H1 (cell line): ENCODE measurements at regions not wholly inside any gene's neighbourhood (a gene's known extent, or its start where the extent isn't known, plus 50 kb on each side); places are given as distances from the start of the nearest gene placed in this dataset.

Experiments used
- CTCF ChIA-PET: fragments of 300-600 bp; sonication (Branson Sonifier 250); formaldehyde crosslinking; loops from one replicate; lab custom pipeline; 2021; ENCODE audit not compliant: partially characterized antibody; lab: Charles Lee
- POLR2A ChIA-PET: fragments of 300-600 bp; sonication (Branson Sonifier 250); formaldehyde crosslinking; loops from one replicate; lab custom pipeline; 2021; ENCODE audit warnings: inconsistent platforms; ENCODE audit not compliant: partially characterized antibody; lab: Charles Lee
- DNase-seq, 2 experiments: peaks; one replicate each; pipeline versions ENCODE4 v3.0.0 to v3.0.0-alpha.2; 2010 to 2022; ENCODE audit warnings: low spot score in 2 of 2, low read depth in 1 of 2, mixed read lengths in 1 of 2
- FAIRE-seq: peaks from 2 replicates; lab custom pipeline; 2011; peaks lifted over from hg19 to GRCh38; lab: Jason Lieb, UNC
- H2AFZ ChIP-seq: 2 replicates; pipeline ENCODE4 v1.8.1; 2012; ENCODE audit warnings: low read length, inconsistent platforms
- H2AK5ac ChIP-seq: 2 replicates; pipeline ENCODE4 v1.6.1; 2013; ENCODE audit warnings: low read depth, low read length
- H2BK120ac ChIP-seq: replicated peaks from 2 replicates; pipeline ENCODE3; 2013; ENCODE audit warnings: low read depth, low read length, inconsistent platforms
- H2BK12ac ChIP-seq: 2 replicates; pipeline ENCODE4 v1.6.1; 2013; ENCODE audit warnings: low read depth, low read length
- H2BK15ac ChIP-seq: 2 replicates; pipeline ENCODE4 v1.6.1; 2013; ENCODE audit warnings: low read length
- H2BK20ac ChIP-seq: 2 replicates; pipeline ENCODE4 v1.6.1; 2013; ENCODE audit warnings: low read length
- H2BK5ac ChIP-seq: 2 replicates; pipeline ENCODE4 v1.6.1; 2013; ENCODE audit warnings: low read depth, low read length
- H3K14ac ChIP-seq: 2 replicates; pipeline ENCODE4 v1.6.1; 2013; ENCODE audit warnings: inconsistent platforms; ENCODE audit not compliant: insufficient read length
- H3K18ac ChIP-seq: 2 replicates; pipeline ENCODE4 v1.6.1; 2013; ENCODE audit warnings: low read length; ENCODE audit errors: extremely low read depth
- H3K23ac ChIP-seq: 2 replicates; pipeline ENCODE4 v1.6.1; 2013; ENCODE audit warnings: inconsistent platforms; ENCODE audit not compliant: insufficient read length
- H3K23me2 ChIP-seq: 2 replicates; pipeline ENCODE4 v1.6.1; 2013; ENCODE audit warnings: low read depth, low read length
- H3K27ac ChIP-seq: 2 replicates; pipeline ENCODE4 v1.6.1; 2011; ENCODE audit warnings: low read depth, low read length, inconsistent platforms
- H3K27me3 ChIP-seq, 4 experiments: replicated peaks in 1 of 4; 1 replicate in 1 of 4; 2 replicates in 3 of 4; pipeline versions ENCODE4 v1.6.1 to v1.8.1; 2011 to 2013; ENCODE audit warnings: low read length in 3 of 4, mild to moderate bottlenecking in 3 of 4, inconsistent platforms in 2 of 4, mixed read lengths in 2 of 4, moderate library complexity in 1 of 4; ENCODE audit not compliant: control insufficient read depth in 3 of 4, insufficient read depth in 3 of 4; ENCODE audit errors: extremely low read depth in 1 of 4
- H3K36me3 ChIP-seq, 4 experiments: 2 replicates each; pipeline versions ENCODE4 v1.6.1 to v1.8.1; 2011 to 2013; ENCODE audit warnings: mild to moderate bottlenecking in 4 of 4, low read length in 3 of 4, moderate library complexity in 2 of 4, control low read depth in 1 of 4, inconsistent platforms in 1 of 4; ENCODE audit not compliant: insufficient read depth in 4 of 4, control insufficient read depth in 2 of 4
- H3K4ac ChIP-seq: replicated peaks from 2 replicates; pipeline ENCODE3; 2013; ENCODE audit warnings: low read length, low read depth, mixed read lengths, inconsistent platforms; ENCODE audit not compliant: insufficient read length
- H3K4me1 ChIP-seq, 4 experiments: replicated peaks in 1 of 4; 1 replicate in 1 of 4; 2 replicates in 3 of 4; pipeline versions ENCODE4 v1.6.1 to v1.8.1; 2011 to 2013; ENCODE audit warnings: low read length in 3 of 4, inconsistent platforms in 2 of 4, mixed read lengths in 1 of 4; ENCODE audit not compliant: insufficient read depth in 4 of 4, control insufficient read depth in 3 of 4
- H3K4me2 ChIP-seq, 2 experiments: 2 replicates each; pipeline versions ENCODE4 v1.6.1 to v1.8.1; 2011 to 2013; ENCODE audit warnings: low read depth in 2 of 2, low read length in 2 of 2, control low read depth in 1 of 2, inconsistent platforms in 1 of 2, mild to moderate bottlenecking in 1 of 2; ENCODE audit not compliant: insufficient read depth in 1 of 2
- H3K4me3 ChIP-seq, 4 experiments: fragments of 200-600, 300-600 bp in 1 of 4; sonication (generic), shearing (Covaris generic), sonication (Bioruptor Twin) in 1 of 4; 2 replicates each; pipeline versions ENCODE4 v1.5.1 to v1.8.1; 2011 to 2016; ENCODE audit warnings: low read length in 4 of 4, low read depth in 3 of 4, control low read depth in 2 of 4, inconsistent platforms in 2 of 4, mild to moderate bottlenecking in 2 of 4, mixed read lengths in 1 of 4, moderate library complexity in 1 of 4; ENCODE audit not compliant: insufficient read depth in 2 of 4; ENCODE audit errors: extremely low read depth in 1 of 4
- H3K56ac ChIP-seq: replicated peaks from 2 replicates; pipeline ENCODE3; 2013; ENCODE audit warnings: low read depth, mild to moderate bottlenecking, mixed read lengths, low read length, inconsistent platforms; ENCODE audit not compliant: insufficient read length
- H3K79me1 ChIP-seq: 2 replicates; pipeline ENCODE4 v1.6.1; 2013; ENCODE audit warnings: low read depth, low read length, control low read depth
- H3K79me2 ChIP-seq, 2 experiments: 2 replicates each; pipeline versions ENCODE4 v1.6.1 to v1.8.1; 2012 to 2013; ENCODE audit warnings: low read length in 2 of 2, mild to moderate bottlenecking in 2 of 2, inconsistent platforms in 1 of 2; ENCODE audit not compliant: insufficient read depth in 2 of 2, control insufficient read depth in 1 of 2
- H3K9ac ChIP-seq, 4 experiments: replicated peaks in 1 of 4; 1 replicate in 1 of 4; 2 replicates in 3 of 4; pipeline versions ENCODE4 v1.6.1 to v1.8.1; 2011 to 2013; ENCODE audit warnings: low read depth in 3 of 4, low read length in 3 of 4, control low read depth in 2 of 4, mild to moderate bottlenecking in 2 of 4, moderate library complexity in 2 of 4, inconsistent platforms in 1 of 4; ENCODE audit errors: extremely low read depth in 1 of 4
- H3K9me3 ChIP-seq, 2 experiments: 2 replicates each; pipeline versions ENCODE4 v1.6.1 to v1.8.1; 2012 to 2013; ENCODE audit warnings: mild to moderate bottlenecking in 2 of 2, moderate library complexity in 2 of 2, control low read depth in 1 of 2, inconsistent platforms in 1 of 2, low read depth in 1 of 2, low read length in 1 of 2, mixed read lengths in 1 of 2; ENCODE audit not compliant: insufficient read depth in 2 of 2
- H4K20me1 ChIP-seq, 2 experiments: replicated peaks in 1 of 2; 2 replicates each; pipeline versions ENCODE3 to v1.8.1; 2011 to 2013; ENCODE audit warnings: inconsistent platforms in 2 of 2, low read length in 2 of 2, mild to moderate bottlenecking in 1 of 2; ENCODE audit not compliant: insufficient read depth in 2 of 2, control insufficient read depth in 1 of 2
- H4K5ac ChIP-seq: 2 replicates; pipeline ENCODE4 v1.6.1; 2013; ENCODE audit warnings: low read length, low read depth, mixed read lengths, inconsistent platforms; ENCODE audit not compliant: insufficient read length
- H4K8ac ChIP-seq: 2 replicates; pipeline ENCODE4 v1.8.0; 2013; ENCODE audit warnings: mild to moderate bottlenecking, moderate library complexity, low read length, inconsistent platforms; ENCODE audit not compliant: insufficient read depth; ENCODE audit errors: extremely low read depth
- H4K91ac ChIP-seq: replicated peaks from 2 replicates; pipeline ENCODE3; 2013; ENCODE audit warnings: low read length, mixed read lengths, inconsistent platforms; ENCODE audit not compliant: insufficient read length
- CBX8 ChIP-seq: fragments of 300-800, 300-1000 bp; sonication (generic); IDR thresholded peaks from 2 replicates; pipeline ENCODE4 v1.7.1; 2016; ENCODE audit warnings: low read depth, low read length, borderline replicate concordance
- CHD2 ChIP-seq: IDR thresholded peaks from 2 replicates; pipeline ENCODE4 v1.6.1; 2012; ENCODE audit warnings: low read length, improper control_type of control experiment
- EP300 ChIP-seq, 2 experiments: IDR thresholded peaks; 1 replicate in 1 of 2; 2 replicates in 1 of 2; pipeline ENCODE4 v1.6.1; 2011 to 2012; ENCODE audit warnings: low read depth in 2 of 2, low read length in 2 of 2, mild to moderate bottlenecking in 2 of 2, borderline replicate concordance in 1 of 2, inconsistent platforms in 1 of 2, moderate library complexity in 1 of 2
- FOSL1 ChIP-seq: IDR thresholded peaks from 2 replicates; pipeline ENCODE4 v1.6.1; 2011; ENCODE audit warnings: mild to moderate bottlenecking, low read depth, low read length, moderate library complexity; ENCODE audit not compliant: insufficient read depth
- GABPA ChIP-seq: IDR thresholded peaks from 2 replicates; pipeline ENCODE4 v1.6.1; 2011; ENCODE audit warnings: mild to moderate bottlenecking, low read length, moderate library complexity, borderline replicate concordance; ENCODE audit not compliant: insufficient read depth
- GTF2F1 ChIP-seq: IDR thresholded peaks from 2 replicates; pipeline ENCODE4 v1.6.1; 2012; ENCODE audit warnings: low read depth, low read length, improper control_type of control experiment, borderline replicate concordance
- KDM4A ChIP-seq: IDR thresholded peaks from one replicate; pipeline ENCODE4 v1.7.1; 2012; ENCODE audit warnings: low read depth, mild to moderate bottlenecking, moderate library complexity, low read length, inconsistent platforms; ENCODE audit not compliant: severe bottlenecking
- POLR2A ChIP-seq, 2 experiments: IDR thresholded peaks; 1 replicate in 1 of 2; 2 replicates in 1 of 2; pipeline ENCODE4 v1.6.1; 2011; ENCODE audit warnings: low read depth in 2 of 2, low read length in 2 of 2, mild to moderate bottlenecking in 2 of 2; ENCODE audit errors: control extremely low read depth in 1 of 2
- RNF2 ChIP-seq: fragments of 200-900, 300-1000 bp; sonication (generic); IDR thresholded peaks from 2 replicates; pipeline ENCODE4 v1.7.1; 2016; ENCODE audit warnings: borderline replicate concordance, low read depth, mild to moderate bottlenecking, antibody characterized with exemption, low read length; ENCODE audit not compliant: poor library complexity, severe bottlenecking; ENCODE audit errors: missing control alignments
- SIRT6 ChIP-seq: IDR thresholded peaks from one replicate; pipeline ENCODE4 v1.7.1; 2012; ENCODE audit warnings: low read length, inconsistent platforms
- TCF12 ChIP-seq: IDR thresholded peaks from 2 replicates; pipeline ENCODE4 v1.6.1; 2011; ENCODE audit warnings: low read depth, mild to moderate bottlenecking, low read length
- WGBS, 2 experiments: shearing (Covaris generic) in 1 of 2; methylation state at CpG; one replicate each; pipeline versions ENCODE4 v1.1.6 to v1.1.7; 2013 to 2015; ENCODE audit warnings: low lambda C conversion rate in 2 of 2, mixed read lengths in 2 of 2, inconsistent platforms in 1 of 2, low coverage in 1 of 2, missing lambda C conversion rate in 1 of 2; ENCODE audit not compliant: insufficient replicate concordance in 2 of 2, insufficient coverage in 1 of 2, insufficient read length in 1 of 2; ENCODE audit errors: extremely low coverage in 1 of 2, missing lambda C conversion rate in 1 of 2; 5-methylcytosine and 5-hydroxymethylcytosine counted together
- TF ChIP-seq, protein P1 (sequence below): IDR thresholded peaks from 2 replicates; pipeline ENCODE4 v1.6.1; 2011; ENCODE audit warnings: low read length, improper control_type of control experiment

DNA sequence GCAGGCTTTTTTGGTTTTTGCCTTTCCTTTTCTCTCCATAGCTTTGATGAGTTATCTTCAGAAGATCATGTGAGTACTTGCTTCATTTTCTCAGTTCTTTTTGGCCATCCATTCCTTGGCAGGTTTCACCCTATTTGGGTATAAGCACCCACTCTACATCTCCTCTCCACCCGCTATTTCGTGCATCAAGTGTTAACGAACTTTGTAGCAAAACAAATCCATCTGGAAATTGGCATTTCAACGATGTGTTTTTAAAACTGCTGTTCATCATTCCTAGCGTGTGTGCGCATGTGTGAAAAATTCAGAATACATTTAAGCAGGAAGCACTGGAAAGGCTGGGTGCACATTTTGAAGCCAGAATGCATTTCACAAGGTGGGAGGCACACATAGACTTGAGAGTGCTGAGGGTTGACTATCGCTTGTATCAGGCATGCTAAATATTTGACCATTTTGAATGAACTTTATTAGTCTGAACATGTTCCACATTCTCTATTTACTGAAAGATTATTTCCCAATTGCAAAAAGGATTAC, 89.7 kb upstream of the FHIT start:
- H3K23ac ChIP-seq: no peak overlapping the region
- no peak overlapping the region for H2BK5ac ChIP-seq
- POLR2A ChIA-PET: no interaction called here
- H3K23me2 ChIP-seq: no peaks in the 10 kb centered on the region
- H3K4me1 ChIP-seq: no peaks in the 10 kb centered on the region; a peak in 1 of 7 replicates
- CTCF ChIA-PET: no interaction called here
- H4K8ac ChIP-seq: no peak overlapping the region
- 93% methylated on average over 7 of the region's 7 CpGs; no CpG with 5 or more reads in 1 of the 2 experiments for WGBS, 2 experiments
- no peak overlapping the region for H4K91ac ChIP-seq
- FAIRE-seq: no peak
- TF ChIP-seq, protein P1, sequence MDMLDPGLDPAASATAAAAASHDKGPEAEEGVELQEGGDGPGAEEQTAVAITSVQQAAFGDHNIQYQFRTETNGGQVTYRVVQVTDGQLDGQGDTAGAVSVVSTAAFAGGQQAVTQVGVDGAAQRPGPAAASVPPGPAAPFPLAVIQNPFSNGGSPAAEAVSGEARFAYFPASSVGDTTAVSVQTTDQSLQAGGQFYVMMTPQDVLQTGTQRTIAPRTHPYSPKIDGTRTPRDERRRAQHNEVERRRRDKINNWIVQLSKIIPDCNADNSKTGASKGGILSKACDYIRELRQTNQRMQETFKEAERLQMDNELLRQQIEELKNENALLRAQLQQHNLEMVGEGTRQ: no peak
- TF ChIP-seq CHD2 (no peak), CBX8 (no peak), EP300 (IDR thresholded peaks at IDR 0.05; ENCODE audit: borderline replicate concordance in 1 of 2, low read depth in 2 of 2, low read length in 2 of 2) (no peak), RNF2 (no peak), GTF2F1 (no peak), GABPA (no peak), FOSL1 (no peak), TCF12 (no peak), POLR2A (IDR thresholded peaks at IDR 0.05; ENCODE audit: control extremely low read depth in 1 of 2, low read depth in 2 of 2, low read length in 2 of 2) (no peak), SIRT6 (no peak), KDM4A (no peak)
- H2BK12ac ChIP-seq: no peak overlapping the region
- no peak overlapping the region for H2BK20ac ChIP-seq
- no peak overlapping the region for H3K56ac ChIP-seq
- no peak for DNase-seq
- H2BK15ac ChIP-seq: no peak overlapping the region
- H3K9me3 ChIP-seq: no peaks in the 10 kb centered on the region
- H3K18ac ChIP-seq: no peak overlapping the region
- no peak overlapping the region for H3K4ac ChIP-seq
- 0 out of 2 replicates have a peak overlapping the region, but pooled peaks have one; percentile 9 for H2AFZ ChIP-seq
- H3K79me1 ChIP-seq: no peaks in the 10 kb centered on the region
- no peaks in the 10 kb centered on the region for H3K36me3 ChIP-seq
- H4K5ac ChIP-seq: no peak overlapping the region
- no peak overlapping the region for H3K9ac ChIP-seq
- H3K27ac ChIP-seq: no peak overlapping the region
- H2BK120ac ChIP-seq: no peak overlapping the region
- H3K79me2 ChIP-seq: no peaks in the 10 kb centered on the region
- no peak overlapping the region for H3K4me2 ChIP-seq
- no peak overlapping the region for H2AK5ac ChIP-seq
- H3K4me3 ChIP-seq: no peak overlapping the region
- no peak overlapping the region for H3K14ac ChIP-seq
- no peaks in the 10 kb centered on the region for H3K27me3 ChIP-seq
- no peaks in the 10 kb centered on the region for H4K20me1 ChIP-seq
